G401.6 (cell line): ENCODE measurements at regions not wholly inside any gene's neighbourhood (a gene's known extent, or its start where the extent isn't known, plus 50 kb on each side); places are given as distances from the start of the nearest gene placed in this dataset.

Source experiments
- FAIRE-seq: peaks from 2 replicates; lab custom pipeline; 2012; peaks lifted over from hg19 to GRCh38; lab: Jason Lieb, UNC

DNA sequence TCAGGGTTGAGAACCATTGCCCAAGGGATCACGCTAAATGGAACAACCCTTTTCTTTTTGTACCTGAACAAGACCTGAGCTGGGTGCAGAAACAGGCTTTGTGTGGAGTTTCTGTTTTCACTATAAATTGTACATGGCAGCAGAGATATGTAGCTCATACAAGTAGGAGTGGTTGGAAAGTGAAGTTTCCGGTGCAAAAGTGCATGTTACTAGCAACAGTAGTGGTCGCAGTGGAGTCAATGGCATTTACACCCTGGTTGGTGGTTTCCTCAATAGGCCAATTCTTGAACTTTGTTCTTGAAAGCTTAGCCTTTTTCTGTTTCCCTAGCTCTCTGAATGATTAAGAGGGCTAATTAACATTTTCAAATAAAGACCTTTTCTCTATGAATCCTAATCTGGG is 170.7 kb downstream of the NEBL start:
- no peak for FAIRE-seq

DNA sequence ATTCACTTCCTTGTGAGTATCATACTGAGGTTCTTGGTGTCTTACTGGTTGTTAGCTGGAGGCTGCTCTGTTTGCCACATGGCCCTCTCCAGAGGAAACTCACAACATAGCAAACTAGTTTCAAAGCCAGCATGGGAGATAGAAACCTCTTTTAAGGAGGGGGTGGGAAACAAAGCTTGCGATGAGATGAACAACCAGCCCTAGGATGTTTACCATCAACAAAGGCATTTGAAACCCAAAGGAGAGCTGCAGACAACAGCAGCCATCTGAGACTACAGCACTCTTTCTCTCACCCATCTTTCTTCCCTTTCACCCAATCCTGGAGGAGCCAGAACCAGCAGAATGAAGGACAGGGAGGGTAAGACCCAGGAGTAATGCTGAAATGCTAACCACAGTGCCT is 182.1 kb downstream of the NEBL start:
- no peak for FAIRE-seq

DNA sequence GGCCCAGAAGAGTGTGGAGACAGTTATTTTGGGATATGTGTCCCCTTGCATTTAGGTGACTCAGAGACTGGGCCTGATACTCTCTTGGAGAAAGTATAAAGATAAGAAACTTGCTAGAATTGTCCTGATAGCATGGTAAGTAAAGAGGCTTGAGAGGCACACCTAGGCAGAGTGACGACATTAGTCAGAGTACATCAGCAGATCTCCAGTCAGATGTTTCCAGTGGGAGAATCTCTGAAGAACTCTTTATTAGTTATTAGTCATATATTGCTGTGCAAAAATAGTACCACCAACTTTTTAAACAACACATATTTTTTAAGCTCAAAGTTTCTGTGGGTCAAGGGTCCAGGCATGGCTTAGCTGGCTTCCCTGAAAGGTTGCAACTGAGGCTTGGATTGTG is 182.6 kb downstream of the NEBL start:
- FAIRE-seq: no peak

DNA sequence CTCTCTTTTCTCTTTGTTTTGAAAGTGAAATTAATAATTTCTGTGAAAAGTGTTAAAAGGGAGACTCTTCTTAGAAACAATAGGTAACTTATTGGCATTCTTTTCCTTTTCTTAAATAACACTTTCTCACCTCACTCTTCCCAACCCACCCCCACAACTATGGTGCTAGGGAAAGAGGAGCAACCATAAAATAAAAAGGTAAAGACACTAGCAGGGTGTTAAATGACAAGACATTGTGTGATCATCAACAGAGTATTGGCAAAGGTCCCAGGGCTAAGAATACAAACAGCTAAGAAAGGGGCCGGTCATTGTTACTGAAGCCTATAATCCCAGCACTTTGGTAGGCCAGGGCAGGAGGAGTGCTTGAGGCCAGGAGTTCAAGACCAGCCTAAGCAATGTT is 183.7 kb downstream of the NEBL start:
- no peak for FAIRE-seq

DNA sequence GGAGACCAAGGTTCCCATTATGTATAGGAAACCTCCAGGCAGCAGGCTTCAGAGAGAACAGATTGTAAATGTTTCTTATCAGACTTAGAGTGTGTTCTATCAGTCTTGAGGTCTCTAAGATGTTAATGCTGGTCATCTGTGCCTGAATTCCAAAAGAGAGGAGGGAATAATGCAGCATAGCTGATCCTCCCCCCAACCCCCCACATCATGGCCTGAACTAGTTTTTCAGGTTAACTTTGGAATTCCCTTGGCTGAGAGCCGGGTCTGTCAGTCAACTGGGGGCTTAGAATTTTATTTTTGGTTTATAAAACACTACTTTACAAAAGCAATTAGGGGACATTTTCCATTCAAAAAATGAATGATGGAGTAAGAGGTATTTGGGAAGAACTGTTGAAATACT is 184.3 kb downstream of the NEBL start:
- no peak for FAIRE-seq

DNA sequence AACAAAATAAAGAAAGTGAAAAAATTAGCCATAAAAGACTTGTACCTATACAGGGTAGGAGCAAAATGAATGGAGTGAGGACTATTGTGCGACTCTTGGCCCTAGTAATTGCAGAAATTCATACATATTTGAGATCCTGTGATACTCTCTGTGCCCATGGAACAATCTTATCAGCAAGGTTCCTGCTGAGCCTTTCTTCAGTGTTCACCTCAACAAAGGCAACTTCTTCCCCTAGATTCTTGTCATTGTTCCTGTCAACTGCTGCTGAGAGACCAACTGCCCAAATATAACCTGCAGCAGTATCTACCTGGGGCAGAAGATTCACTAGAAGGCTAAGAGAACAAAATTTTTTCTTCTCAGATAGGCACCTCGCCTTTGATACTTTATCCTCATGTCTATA is 187.4 kb downstream of the NEBL start:
- FAIRE-seq: no peak

DNA sequence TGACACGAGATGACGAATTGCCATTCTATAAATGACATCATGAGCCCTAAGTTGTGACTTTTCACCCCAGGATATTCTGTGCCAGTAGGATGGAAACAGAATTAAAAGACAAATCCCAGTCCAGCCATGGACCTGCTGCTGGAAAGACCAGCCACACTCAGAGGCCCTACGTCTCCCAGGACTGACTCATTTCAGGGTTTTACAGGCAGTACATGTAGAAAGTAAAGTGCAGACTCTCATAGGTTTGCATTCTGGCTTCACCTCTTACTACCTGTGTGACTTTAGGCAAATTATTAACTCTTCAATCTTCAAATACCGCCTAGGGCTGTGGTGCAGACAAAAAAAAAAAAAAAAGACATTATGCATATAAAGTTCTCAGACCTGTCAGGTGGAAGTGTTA is 188.8 kb downstream of the NEBL start:
- no peak for FAIRE-seq

DNA sequence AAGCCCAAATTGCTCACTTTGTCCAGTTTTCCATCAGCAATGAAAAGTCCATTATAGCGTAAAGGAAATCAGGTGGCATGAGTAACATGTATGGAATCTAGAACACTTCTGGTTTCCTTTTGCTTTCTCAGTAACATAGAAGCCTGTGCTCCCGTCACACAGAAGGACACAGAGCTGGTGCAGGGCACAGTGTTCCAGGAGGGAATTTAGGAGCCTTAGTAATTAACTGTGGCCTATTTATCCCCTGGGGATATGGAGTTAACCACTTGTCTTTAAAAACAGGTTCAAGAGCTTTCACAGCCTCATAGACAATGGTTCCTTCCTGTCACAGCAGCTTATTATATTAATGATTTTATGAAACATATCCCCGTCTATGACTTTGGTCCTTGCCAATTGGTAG is 189.9 kb downstream of the NEBL start:
- no peak for FAIRE-seq

DNA sequence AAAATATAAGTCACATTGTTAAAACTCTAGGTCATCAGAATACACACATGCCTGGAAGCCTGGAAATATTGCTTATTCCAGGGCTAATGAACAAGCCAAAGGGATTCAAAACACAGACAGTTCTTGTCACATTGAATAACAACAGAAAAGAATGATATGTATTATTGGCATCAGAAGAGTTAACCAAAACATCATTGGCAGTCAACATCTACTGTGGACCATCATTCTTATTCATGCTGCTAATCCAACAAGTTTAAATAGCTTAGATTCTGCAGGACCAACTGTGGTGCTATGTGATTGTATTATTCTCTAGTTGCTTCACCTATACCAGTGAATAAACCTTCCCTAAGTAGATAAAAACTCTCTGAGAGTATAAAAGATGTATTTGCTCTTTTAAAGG is 198.3 kb downstream of the NEBL start:
- no peak for FAIRE-seq

DNA sequence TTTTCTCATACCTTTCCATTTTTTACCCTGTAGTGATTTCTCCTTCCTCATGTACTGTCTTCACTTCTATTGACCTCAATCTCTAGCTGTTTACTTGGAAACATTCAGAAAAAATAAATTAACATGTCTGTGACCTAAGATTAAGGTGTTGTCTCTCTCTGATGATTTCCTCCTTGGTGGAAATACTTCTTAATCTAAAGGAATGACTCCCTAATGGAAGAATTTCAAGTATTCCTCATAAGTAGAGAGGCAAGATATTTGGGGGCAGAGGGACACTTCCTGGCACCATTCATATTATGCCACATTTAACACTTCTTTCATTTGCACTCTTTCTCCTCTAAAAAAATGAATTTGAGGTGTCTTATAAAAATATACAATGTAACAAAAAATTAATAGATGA is 202.8 kb downstream of the NEBL start:
- FAIRE-seq: no peak

DNA sequence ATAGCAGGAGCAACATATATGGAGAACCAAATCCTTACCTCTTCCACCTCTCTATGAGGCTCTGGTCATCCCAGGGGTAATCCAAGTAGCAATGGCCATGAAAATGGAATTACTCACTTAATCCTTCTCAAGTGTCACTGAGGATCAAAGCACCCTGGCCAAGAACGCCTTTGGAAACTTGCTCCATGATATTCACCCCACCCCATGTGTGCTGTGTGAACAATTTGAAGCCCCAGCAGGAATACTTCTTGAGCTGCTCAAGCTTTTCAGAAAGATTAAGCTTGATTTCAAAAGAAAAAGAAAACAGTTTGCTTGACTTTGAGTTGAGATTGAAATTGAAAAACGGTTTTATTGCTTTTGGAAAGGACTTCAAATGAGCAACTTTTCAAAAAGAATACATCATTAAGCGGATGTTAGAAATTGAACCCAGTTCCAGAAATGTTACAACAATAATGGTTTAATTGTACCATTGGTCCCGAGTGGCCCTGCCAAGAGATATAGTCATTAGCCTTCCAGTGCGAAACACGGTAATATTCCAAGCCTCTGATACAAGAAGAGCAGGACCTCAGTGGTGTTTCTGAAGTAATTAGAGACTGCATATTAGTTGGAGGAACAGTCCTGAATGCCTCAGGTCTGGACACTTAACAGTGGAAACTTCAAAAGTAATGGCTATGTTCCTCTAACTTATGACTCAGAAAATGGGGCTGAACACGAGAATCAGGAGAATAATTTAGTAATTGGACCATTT is 208.1 kb downstream of the NEBL start:
- no peak for FAIRE-seq

DNA sequence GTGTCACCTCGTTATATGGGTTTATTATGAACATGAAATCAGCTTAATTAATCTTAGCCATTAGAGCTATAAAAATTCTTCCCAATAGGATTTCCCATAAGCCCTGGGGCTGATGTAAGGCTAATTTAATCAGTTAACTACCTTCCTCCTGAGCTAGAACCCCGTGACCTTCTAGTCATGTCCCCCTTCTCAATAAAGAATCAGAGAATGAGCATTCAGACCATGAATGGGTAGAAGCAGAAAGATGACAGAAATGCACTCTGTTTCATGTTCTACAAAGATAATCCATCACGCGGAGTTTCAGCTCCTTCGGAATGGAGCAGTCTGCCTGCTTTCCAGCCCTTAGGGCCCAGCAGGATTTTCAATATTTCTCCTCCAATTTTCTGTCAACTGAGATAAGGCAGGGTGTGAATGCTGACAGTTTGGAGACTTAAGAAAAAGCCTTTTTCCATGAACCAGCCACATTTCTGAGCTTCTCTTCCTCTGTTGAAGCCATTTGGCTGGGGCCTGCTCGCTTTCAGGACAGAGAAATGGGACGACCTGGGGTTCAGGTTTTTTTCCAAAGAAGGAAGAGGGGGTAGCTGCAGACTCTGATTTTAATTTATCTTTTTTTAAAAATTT is 211.0 kb downstream of the NEBL start:
- FAIRE-seq: no peak

DNA sequence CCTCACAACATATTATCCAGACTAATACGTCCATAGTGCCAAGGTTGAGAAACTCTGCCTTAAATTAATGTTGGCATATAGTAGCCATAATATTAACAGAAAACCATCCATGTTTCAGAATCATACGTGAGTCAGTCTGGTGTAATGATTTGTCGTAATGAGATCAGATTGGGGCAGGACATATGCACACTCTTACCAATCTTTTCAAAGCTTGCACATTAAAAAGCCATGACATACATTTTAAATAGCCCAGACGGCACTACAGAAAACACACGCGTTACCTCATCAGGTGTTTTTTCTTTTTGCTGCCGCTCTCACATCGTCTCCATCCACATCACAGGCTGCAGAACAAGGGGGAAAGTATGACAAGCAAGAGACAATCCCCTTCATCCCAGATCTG is 211.6 kb downstream of the NEBL start:
- no peak for FAIRE-seq

DNA sequence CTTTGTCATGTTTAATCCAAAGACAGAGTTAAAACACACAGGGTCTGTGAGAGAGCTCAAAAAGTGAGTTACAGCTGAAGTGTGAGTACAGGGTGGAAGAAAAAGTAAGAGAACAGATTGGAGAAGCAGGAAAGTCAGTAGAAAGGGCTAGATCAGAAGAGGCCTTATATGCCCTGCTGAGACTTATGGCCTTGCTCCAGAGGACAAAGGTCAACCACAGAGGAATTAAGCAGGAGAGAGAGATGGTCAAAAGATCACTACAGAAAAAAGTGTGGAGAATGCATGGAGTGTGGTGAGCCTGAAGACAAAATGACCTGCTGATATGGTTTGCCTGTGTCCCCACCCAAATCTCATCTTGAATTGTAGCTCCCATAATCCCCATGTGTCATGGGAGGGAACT is 213.8 kb downstream of the NEBL start:
- FAIRE-seq: no peak

DNA sequence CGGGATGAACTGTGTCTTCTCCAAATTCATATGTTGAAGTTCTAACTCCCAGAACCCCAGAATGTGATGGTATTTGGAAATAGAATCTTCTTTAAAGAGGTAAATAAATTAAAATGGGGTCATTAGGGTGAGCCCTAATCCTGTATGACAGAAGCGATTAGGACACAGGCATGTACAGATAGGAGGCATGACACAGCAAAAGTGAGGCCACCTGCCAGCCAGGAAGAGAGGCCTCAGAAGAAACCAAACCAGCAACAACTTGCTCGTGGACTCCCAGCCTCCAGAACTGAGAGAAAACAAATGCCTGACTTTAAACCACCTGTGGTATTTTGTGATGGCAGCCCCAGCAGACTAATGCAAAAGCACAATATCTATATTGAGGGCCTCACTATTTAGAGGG is 214.3 kb downstream of the NEBL start:
- FAIRE-seq: no peak

DNA sequence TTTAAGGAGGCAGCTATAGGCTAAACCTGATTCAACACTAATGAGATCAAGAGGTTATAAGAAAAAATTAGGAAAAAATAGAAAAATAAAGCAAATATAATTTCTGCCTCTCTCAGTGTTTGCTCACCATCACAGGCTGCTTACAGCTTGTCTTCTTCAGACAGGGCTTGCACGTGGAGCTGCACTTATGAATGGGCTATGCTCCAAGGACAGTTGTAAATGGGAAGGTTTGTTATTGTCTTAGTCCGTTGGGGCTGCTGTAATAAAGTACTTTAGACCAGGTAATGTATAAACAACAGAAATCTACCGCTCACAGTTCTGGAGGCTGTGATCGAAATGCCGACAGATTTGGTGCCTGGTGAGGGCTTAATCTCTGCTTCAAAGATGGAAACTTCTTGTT is 219.8 kb downstream of the NEBL start:
- no peak for FAIRE-seq

DNA sequence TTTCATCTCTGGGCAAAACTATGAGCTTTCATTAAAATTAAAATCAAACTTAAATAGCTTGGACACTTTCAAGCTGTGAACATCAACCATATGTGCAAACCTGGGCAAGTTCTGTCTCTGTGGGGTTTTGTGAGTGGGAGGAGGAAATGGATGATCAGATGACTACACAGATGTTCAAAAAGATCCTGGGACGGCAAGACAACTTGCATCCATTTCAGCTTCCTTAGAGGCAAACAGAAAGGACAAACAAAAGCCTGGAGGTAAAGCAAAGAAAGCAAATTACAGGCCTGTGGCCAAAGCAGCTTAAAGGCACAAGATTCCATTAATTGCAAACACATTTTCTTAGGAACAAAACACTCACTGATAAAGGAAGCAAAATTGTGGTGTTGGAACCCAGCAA is 222.2 kb downstream of the NEBL start:
- FAIRE-seq: no peak

DNA sequence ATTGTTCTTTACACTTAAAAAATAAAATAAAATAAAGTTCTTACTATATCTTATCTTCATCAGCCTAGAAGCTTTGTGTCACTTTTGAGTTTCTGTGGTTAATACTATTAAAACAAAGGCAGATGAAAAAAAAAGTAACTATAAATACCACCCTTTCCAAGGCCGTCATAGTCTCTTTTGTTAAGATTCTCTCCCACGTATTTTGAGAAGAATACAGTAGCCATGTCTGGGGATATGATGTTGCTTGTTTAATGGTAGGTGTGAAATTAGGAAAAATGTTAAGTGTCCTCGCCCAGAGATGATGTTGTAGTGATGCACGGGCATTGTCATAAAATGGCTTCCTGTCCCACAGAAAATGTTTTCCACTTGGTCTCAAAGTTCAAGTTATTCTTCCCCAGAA is 223.9 kb downstream of the NEBL start:
- no peak for FAIRE-seq

DNA sequence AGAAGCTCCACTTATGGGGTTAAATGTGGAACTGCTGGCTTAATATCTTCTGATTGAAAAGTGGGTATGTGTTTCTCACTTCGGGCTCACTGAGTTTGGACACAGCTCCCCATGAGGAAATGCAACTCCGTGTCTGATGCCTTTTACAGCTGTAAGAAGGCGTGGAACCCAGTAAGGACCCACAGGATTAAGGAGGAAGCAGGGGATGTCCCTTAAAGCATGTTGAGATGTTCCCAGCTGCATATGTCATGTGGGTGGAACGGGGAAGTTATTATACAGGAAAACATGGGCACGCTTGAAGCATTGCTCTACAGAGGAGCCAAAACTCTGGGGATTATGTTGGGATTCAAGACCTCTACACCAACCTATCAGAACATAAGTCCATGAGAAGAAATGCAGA is 224.4 kb downstream of the NEBL start:
- no peak for FAIRE-seq

DNA sequence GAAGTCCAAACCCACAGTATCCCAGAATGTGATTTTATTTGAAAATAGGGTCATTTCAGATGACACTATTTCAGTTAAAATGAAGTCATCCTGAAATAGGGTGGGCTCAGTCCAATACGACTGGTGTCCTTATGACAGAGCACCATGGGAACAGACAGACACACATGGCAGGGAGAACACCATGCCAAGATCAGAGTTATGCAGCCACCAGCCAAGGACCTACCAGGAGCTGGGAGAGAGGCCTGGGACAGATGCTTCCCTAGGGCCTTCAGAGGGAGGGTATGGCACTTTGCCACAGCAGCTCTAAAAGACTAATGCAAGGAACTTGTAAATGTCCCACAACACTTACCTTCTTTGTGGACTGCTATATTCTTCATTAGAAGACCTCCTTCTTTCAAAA is 226.5 kb downstream of the NEBL start:
- no peak for FAIRE-seq

DNA sequence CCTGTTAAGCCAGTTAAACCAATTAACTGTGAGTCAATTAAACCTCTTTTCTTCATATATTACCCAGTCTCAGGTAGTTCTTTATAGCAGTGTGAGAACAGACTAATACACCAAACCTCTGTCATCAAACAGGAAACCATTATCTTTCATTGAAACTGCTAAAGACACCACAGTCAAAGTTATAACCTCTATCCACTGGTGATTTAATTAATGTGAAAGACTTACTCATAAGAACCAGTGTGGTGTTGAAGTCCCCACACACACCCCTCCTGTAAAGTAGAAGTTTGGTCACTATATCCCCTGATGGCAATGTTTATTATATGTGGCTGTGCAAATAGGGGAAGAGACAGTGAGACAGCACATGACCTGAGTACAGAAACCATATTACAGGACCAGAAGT is 228.1 kb downstream of the NEBL start:
- no peak for FAIRE-seq

DNA sequence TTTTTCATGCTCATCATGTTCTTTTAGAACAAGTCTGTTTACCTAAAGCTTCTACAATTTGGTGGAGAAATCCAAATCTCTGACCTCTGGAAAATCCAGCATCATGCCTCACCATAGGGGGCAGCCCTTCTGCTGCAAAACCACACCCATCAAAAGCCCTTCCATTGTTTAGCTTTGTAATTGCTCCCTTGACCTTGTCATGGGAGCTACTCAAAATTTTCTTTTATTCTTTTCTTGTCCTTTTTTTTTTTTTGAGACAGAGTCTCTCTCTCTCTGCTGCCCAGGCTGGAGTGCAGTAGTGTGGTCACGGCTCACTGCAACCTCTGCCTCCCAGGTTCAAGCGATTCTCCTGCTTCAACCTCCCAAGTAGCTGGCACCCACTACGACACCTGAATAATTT is 234.4 kb downstream of the NEBL start:
- no peak for FAIRE-seq

DNA sequence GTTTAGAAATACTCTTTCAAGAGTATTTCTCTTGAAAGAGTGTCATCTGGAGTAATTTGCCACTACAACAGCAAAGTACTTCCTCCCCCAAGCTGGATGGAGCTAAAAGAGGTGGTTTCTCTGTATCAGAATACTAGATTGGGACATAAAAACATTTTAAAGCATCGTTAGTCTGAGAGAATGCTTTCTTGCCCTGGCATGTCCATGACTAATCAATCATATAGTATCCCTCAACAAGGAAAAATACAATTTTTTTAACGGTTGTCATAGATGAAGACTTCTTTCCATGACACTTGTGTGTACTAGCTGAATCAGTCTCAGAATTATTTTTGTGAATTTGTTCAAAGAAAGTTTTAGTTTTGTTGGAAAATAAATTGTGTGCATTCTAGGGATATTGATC is 237.9 kb downstream of the NEBL start:
- no peak for FAIRE-seq

DNA sequence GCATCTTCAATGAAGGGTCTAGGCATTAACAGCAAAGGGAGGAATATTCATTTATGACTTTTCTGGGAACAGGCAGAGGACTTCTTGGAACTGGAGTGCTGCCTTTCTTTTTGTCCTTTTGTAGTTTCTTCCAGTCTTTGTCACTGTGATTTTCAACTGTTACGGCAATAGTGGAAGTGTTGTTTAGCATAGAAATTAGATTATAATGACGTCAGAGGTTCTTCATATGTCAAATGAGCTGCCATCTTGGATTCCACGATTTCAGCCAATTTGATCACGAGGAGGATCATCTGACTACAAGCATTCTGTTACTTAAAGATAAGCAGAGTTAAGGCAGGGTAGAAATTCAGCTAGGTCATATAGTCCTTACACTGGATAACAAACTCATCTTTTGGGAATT is 239.0 kb downstream of the NEBL start:
- no peak for FAIRE-seq

DNA sequence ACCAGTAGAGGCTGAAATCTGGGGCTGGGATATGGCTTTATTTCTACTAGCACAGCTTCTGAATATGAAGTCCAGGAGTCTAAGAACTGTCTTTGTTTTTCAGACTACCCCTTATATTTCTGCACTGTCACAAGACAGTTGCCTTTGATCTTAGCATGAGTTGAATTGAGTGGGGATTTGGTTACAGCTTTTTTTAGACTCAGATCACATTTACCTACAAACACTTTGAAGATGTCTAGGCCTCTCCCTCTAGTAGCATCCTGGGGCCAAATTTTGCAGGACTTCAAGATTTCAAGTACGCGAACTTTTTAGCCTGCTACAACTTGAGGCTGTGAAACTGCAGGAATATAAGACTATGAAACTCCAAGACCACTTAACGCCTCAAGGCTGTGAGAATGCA is 240.2 kb downstream of the NEBL start:
- FAIRE-seq: no peak
